Fibroblast of lung (primary cell): ENCODE measurements at regions not wholly inside any gene's neighbourhood (a gene's known extent, or its start where the extent isn't known, plus 50 kb on each side); places are given as distances from the start of the nearest gene placed in this dataset.

Source experiments
- DNase-seq, 2 donors: peaks; one replicate each; pipeline versions ENCODE4 v3.0.0 to v3.0.0-alpha.2; 2010; ENCODE audit warnings: low read depth in 2 of 2
- H2AFZ ChIP-seq: 2 replicates; pipeline ENCODE4 v1.5.1; 2012; ENCODE audit warnings: low read length, control low read depth, inconsistent platforms
- H3K27ac ChIP-seq: 2 replicates; pipeline ENCODE4 v1.5.1; 2011; ENCODE audit warnings: low read length, control low read depth; ENCODE audit not compliant: insufficient read depth
- H3K27me3 ChIP-seq: 2 replicates; pipeline ENCODE4 v1.5.1; 2011; ENCODE audit warnings: mild to moderate bottlenecking, low read length; ENCODE audit not compliant: control insufficient read depth, insufficient read depth
- H3K36me3 ChIP-seq: 2 replicates; pipeline ENCODE4 v1.5.1; 2011; ENCODE audit warnings: low read length; ENCODE audit not compliant: control insufficient read depth, insufficient read depth
- H3K4me1 ChIP-seq: 2 replicates; pipeline ENCODE4 v1.5.1; 2011; ENCODE audit warnings: low read length; ENCODE audit not compliant: control insufficient read depth, insufficient read depth; ENCODE audit errors: extremely low read depth
- H3K4me2 ChIP-seq: 2 replicates; pipeline ENCODE4 v1.5.1; 2011; ENCODE audit warnings: low read length, control low read depth; ENCODE audit not compliant: insufficient read depth; ENCODE audit errors: extremely low read depth
- H3K4me3 ChIP-seq, 4 experiments: fragments of 200-600 bp in 1 of 4; sonication (generic) in 1 of 4; replicated peaks in 1 of 4; 2 replicates each; pipeline ENCODE4 v1.5.1; 2011 to 2016; ENCODE audit warnings: low read length in 4 of 4, low read depth in 3 of 4, mild to moderate bottlenecking in 3 of 4, control low read depth in 2 of 4, inconsistent platforms in 1 of 4, mixed read lengths in 1 of 4; ENCODE audit not compliant: insufficient read depth in 1 of 4; ENCODE audit errors: control extremely low read depth in 1 of 4
- H3K79me2 ChIP-seq: 2 replicates; pipeline ENCODE4 v1.5.1; 2012; ENCODE audit warnings: mild to moderate bottlenecking, low read length, inconsistent platforms; ENCODE audit not compliant: control insufficient read depth, insufficient read depth
- H3K9ac ChIP-seq: 2 replicates; pipeline ENCODE4 v1.5.1; 2011; ENCODE audit warnings: mild to moderate bottlenecking, low read length, control low read depth; ENCODE audit not compliant: insufficient read depth
- H3K9me3 ChIP-seq: 2 replicates; pipeline ENCODE4 v1.5.1; 2012; ENCODE audit warnings: low read depth, low read length; ENCODE audit not compliant: control insufficient read depth, insufficient read depth
- H4K20me1 ChIP-seq: 2 replicates; pipeline ENCODE4 v1.5.1; 2011; ENCODE audit warnings: low read length; ENCODE audit not compliant: control insufficient read depth, insufficient read depth; ENCODE audit errors: extremely low read depth
- CTCF ChIP-seq, 2 donors: IDR thresholded peaks in 1 of 2; conservative IDR thresholded peaks in 1 of 2; 1 replicate in 1 of 2; 2 replicates in 1 of 2; pipeline ENCODE4 v1.5.1; 2011 to 2012; ENCODE audit warnings: low read length in 2 of 2, control low read depth in 1 of 2, inconsistent platforms in 1 of 2, low read depth in 1 of 2, mild to moderate bottlenecking in 1 of 2
- EZH2 ChIP-seq: IDR thresholded peaks from 2 replicates; pipeline ENCODE4 v1.5.1; 2012; ENCODE audit warnings: low read length, control low read depth, mild to moderate bottlenecking; ENCODE audit errors: missing control alignments

DNA sequence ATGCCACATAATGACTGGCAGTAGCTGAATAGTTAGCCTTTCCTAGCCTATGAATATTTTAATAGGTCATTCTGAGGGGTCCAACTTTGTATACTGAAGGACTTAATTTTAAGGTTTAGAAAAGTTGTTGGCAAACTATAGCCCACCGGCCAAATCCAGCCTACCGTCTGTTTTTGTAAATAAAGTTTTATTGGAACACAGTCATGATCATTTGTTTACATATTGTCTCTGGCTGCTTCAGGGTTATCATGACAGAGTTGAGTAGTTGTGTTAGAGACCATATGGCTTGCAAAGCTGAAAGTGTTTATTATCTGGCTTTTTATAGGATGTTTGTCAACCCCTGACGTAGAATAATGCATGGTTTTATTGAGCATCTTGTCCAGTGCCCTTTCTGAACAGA, 73.4 kb downstream of the NTMT2 start:
- H3K79me2 ChIP-seq: no peaks in the 10 kb centered on the region
- no peaks in the 10 kb centered on the region for H3K9me3 ChIP-seq
- H3K9ac ChIP-seq: no peak overlapping the region
- no peak overlapping the region for H2AFZ ChIP-seq
- H3K4me2 ChIP-seq: no peak overlapping the region
- H4K20me1 ChIP-seq: no peaks in the 10 kb centered on the region
- no peak for DNase-seq
- TF ChIP-seq EZH2 (no peak), CTCF (conservative IDR thresholded peaks at IDR 0.05 in 1 of 2, IDR thresholded peaks at IDR 0.05 in 1 of 2; ENCODE audit: low read depth in 1 of 2, low read length in 2 of 2) (no peak)
- H3K4me3 ChIP-seq: no peak overlapping the region
- no peaks in the 10 kb centered on the region for H3K27me3 ChIP-seq
- H3K36me3 ChIP-seq: no peaks in the 10 kb centered on the region
- H3K4me1 ChIP-seq: peaks cover 4% of the 10 kb centered on the region
- H3K27ac ChIP-seq: no peak overlapping the region

DNA sequence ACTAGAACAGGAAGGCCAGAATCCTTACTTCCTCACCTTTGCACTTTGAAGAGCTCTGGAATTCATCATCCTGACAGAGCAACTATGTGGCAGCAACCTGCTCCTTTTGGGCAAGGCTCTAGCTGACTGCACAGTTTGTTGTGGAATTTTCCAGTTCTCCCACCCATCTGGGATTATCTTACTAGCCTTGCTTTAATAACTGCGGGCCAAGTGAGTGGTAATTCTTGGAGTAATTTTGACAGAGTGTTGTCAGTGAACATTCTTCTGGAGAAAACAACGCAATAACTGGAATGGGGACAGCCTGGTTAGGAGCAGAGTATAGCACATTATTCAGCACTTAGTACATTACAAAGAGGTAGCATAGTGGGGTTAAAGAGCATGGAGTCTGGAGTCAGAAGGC, 75.3 kb downstream of the NTMT2 start:
- no peak overlapping the region for H2AFZ ChIP-seq
- no peak overlapping the region for H3K4me3 ChIP-seq
- no peak for DNase-seq
- H3K27me3 ChIP-seq: no peaks in the 10 kb centered on the region
- TF ChIP-seq EZH2 (no peak), CTCF (conservative IDR thresholded peaks at IDR 0.05 in 1 of 2, IDR thresholded peaks at IDR 0.05 in 1 of 2; ENCODE audit: low read depth in 1 of 2, low read length in 2 of 2) (no peak)
- H3K9ac ChIP-seq: no peak overlapping the region
- H3K79me2 ChIP-seq: no peaks in the 10 kb centered on the region
- no peak overlapping the region for H3K4me2 ChIP-seq
- H3K36me3 ChIP-seq: no peaks in the 10 kb centered on the region
- no peaks in the 10 kb centered on the region for H3K9me3 ChIP-seq
- no peaks in the 10 kb centered on the region for H4K20me1 ChIP-seq
- H3K27ac ChIP-seq: no peak overlapping the region
- no peaks in the 10 kb centered on the region for H3K4me1 ChIP-seq

- H3K4me1 ChIP-seq: no peaks in the 10 kb centered on the region
- H3K36me3 ChIP-seq: no peaks in the 10 kb centered on the region
- H2AFZ ChIP-seq: no peak overlapping the region
- H3K27me3 ChIP-seq: no peaks in the 10 kb centered on the region
- no peak overlapping the region for H3K4me2 ChIP-seq
- TF ChIP-seq EZH2 (no peak), CTCF (conservative IDR thresholded peaks at IDR 0.05 in 1 of 2, IDR thresholded peaks at IDR 0.05 in 1 of 2; ENCODE audit: low read depth in 1 of 2, low read length in 2 of 2) (no peak)
- no peak overlapping the region for H3K27ac ChIP-seq
- no peaks in the 10 kb centered on the region for H4K20me1 ChIP-seq
- no peak overlapping the region for H3K9ac ChIP-seq
- H3K9me3 ChIP-seq: no peaks in the 10 kb centered on the region
- no peaks in the 10 kb centered on the region for H3K79me2 ChIP-seq
- DNase-seq: no peak
- H3K4me3 ChIP-seq: no peak overlapping the region
These were observed 75.7 kb downstream of the NTMT2 start for GRCh38 chr1:170221495-170221894.
